ENCODE measurements at regions not wholly inside any gene's neighbourhood (a gene's known extent, or its start where the extent isn't known, plus 50 kb on each side); places are given as distances from the start of the nearest gene placed in this dataset.

- no peak for TF ChIP-seq SIN3A (IDR thresholded peaks at IDR 0.05; ENCODE audit: borderline replicate concordance, low read depth, low read length)
- TF ChIP-seq SMC3 (IDR thresholded peaks at IDR 0.05; ENCODE audit: low read depth, low read length): no peak
These were observed 364.5 kb upstream of the MAD2L1 start (continued) for GRCh38 chr4:120431180-120431579.

- Histone ChIP-seq H2AFZ (ENCODE audit: low read depth) (no peak overlapping the region), H3K27me3 (ENCODE audit: insufficient read depth) (no peaks in the 10 kb centered on the region), H4K20me1 (ENCODE audit: insufficient read depth) (no peaks in the 10 kb centered on the region), H3K4me3 (ENCODE audit: low read depth in 2 of 2, low read length in 1 of 2) (no peak overlapping the region), H3K4me2 (no peak overlapping the region), H3K9me2 (no peaks in the 10 kb centered on the region), H3K9me3 (no peaks in the 10 kb centered on the region), H3K9ac (no peak overlapping the region), H3K79me2 (ENCODE audit: insufficient read depth) (no peaks in the 10 kb centered on the region), H3K36me3 (replicated peaks in 1 of 2; ENCODE audit: control insufficient read depth in 1 of 2, insufficient read depth in 2 of 2, low read length in 1 of 2) (no peaks in the 10 kb centered on the region), H3K27ac (ENCODE audit: low read depth in 2 of 2, low read length in 1 of 2) (no peak overlapping the region), H3F3A (replicated peaks; ENCODE audit: insufficient read depth) (no peaks in the 10 kb centered on the region), H3K4me1 (ENCODE audit: control insufficient read depth in 1 of 2, insufficient read depth in 2 of 2, low read depth in 1 of 2, low read length in 1 of 2) (no peaks in the 10 kb centered on the region)
- POLR2A ChIA-PET: no interaction called here
- CTCF ChIA-PET: no interaction called here
- no peak for TF ChIP-seq ZBTB33 (IDR thresholded peaks at IDR 0.05; ENCODE audit: borderline replicate concordance, low read depth)
- TF ChIP-seq TEAD4 (IDR thresholded peaks at IDR 0.05; ENCODE audit: borderline replicate concordance, insufficient read depth): no peak
- TF ChIP-seq TAF1 (IDR thresholded peaks at IDR 0.05; ENCODE audit: borderline replicate concordance, low read depth, low read length): no peak
- TF ChIP-seq SMC3 (IDR thresholded peaks at IDR 0.05; ENCODE audit: low read depth, low read length): no peak
- TF ChIP-seq RAD21 (IDR thresholded peaks at IDR 0.05; ENCODE audit: low read length): no peak
- TF ChIP-seq NFIC (IDR thresholded peaks at IDR 0.05; ENCODE audit: borderline replicate concordance): no peak
- no peak for TF ChIP-seq CTCF (IDR thresholded peaks at IDR 0.05)
- no peak for TF ChIP-seq USF2 (IDR thresholded peaks at IDR 0.05; ENCODE audit: borderline replicate concordance, low read depth, low read length)
- DNase-seq: no peak
These were observed 351.5 kb upstream of the MAD2L1 start for GRCh38 chr4:120418146-120418545.

- Histone ChIP-seq H3K79me2 (ENCODE audit: insufficient read depth) (no peaks in the 10 kb centered on the region), H3K27me3 (ENCODE audit: insufficient read depth) (no peaks in the 10 kb centered on the region), H3K9me3 (no peaks in the 10 kb centered on the region), H4K20me1 (ENCODE audit: insufficient read depth) (no peaks in the 10 kb centered on the region), H3K4me1 (ENCODE audit: control insufficient read depth in 1 of 2, insufficient read depth in 2 of 2, low read depth in 1 of 2, low read length in 1 of 2) (no peaks in the 10 kb centered on the region), H3K36me3 (replicated peaks in 1 of 2; ENCODE audit: control insufficient read depth in 1 of 2, insufficient read depth in 2 of 2, low read length in 1 of 2) (no peaks in the 10 kb centered on the region), H3K27ac (ENCODE audit: low read depth in 2 of 2, low read length in 1 of 2) (no peak overlapping the region), H3K4me2 (no peak overlapping the region), H3F3A (replicated peaks; ENCODE audit: insufficient read depth) (no peaks in the 10 kb centered on the region), H3K9ac (no peak overlapping the region), H3K4me3 (ENCODE audit: low read depth in 2 of 2, low read length in 1 of 2) (no peak overlapping the region), H2AFZ (ENCODE audit: low read depth) (no peak overlapping the region), H3K9me2 (no peaks in the 10 kb centered on the region)
- TF ChIP-seq POLR2AphosphoS5 (IDR thresholded peaks at IDR 0.05; ENCODE audit: low read depth, low read length) (no peak), FOXJ3 (CRISPR knock-in tag; IDR thresholded peaks at IDR 0.05) (no peak), NRF1 (IDR thresholded peaks at IDR 0.05; ENCODE audit: low read depth, low read length) (no peak), FOSL2 (IDR thresholded peaks at IDR 0.05; ENCODE audit: borderline replicate concordance, low read depth) (no peak), REST (IDR thresholded peaks at IDR 0.05; ENCODE audit: low read depth, low read length) (no peak), TEAD4 (IDR thresholded peaks at IDR 0.05; ENCODE audit: borderline replicate concordance, insufficient read depth) (no peak), RFX5 (IDR thresholded peaks at IDR 0.05; ENCODE audit: low read length) (no peak), TCF12 (IDR thresholded peaks at IDR 0.05) (no peak), NFIC (IDR thresholded peaks at IDR 0.05; ENCODE audit: borderline replicate concordance) (no peak)
- no peak for DNase-seq
- ChIA-PET CTCF (no interaction called here), POLR2A (no interaction called here)
These were observed 349.2 kb upstream of the MAD2L1 start for GRCh38 chr4:120415896-120416295.
